ENCODE measurements at regions not wholly inside any gene's neighbourhood (a gene's known extent, or its start where the extent isn't known, plus 50 kb on each side); places are given as distances from the start of the nearest gene placed in this dataset.

- no peak overlapping the region for H3K9ac ChIP-seq (ENCODE audit: low read length)
- H3K79me2 ChIP-seq (ENCODE audit: low read length): no peaks in the 10 kb centered on the region
- no peak for DNase-seq
- H4K20me1 ChIP-seq (ENCODE audit: low read length): no peaks in the 10 kb centered on the region
- no peaks in the 10 kb centered on the region for H3K36me3 ChIP-seq (ENCODE audit: low read depth, low read length)
- ATAC-seq: no peak
- no peak overlapping the region for H2AFZ ChIP-seq (ENCODE audit: low read length)
- no peak overlapping the region for H3K4me3 ChIP-seq (ENCODE audit: low read length)
- H3F3A ChIP-seq (ENCODE audit: low read length, unreplicated experiment): no peaks in the 10 kb centered on the region
- H3K27me3 ChIP-seq (ENCODE audit: low read length): no peaks in the 10 kb centered on the region
- H3K4me1 ChIP-seq (ENCODE audit: insufficient read depth, low read length): no peaks in the 10 kb centered on the region
- intact Hi-C loops (cut with micrococcal nuclease): no loop called here
- ChIA-PET CTCF (no interaction called here), POLR2A (ENCODE audit: unreplicated experiment) (no interaction called here)
- no peaks in the 10 kb centered on the region for H3K9me3 ChIP-seq (ENCODE audit: low read length)
- BruUV-seq (replicated peaks): no TSS peak
- no peaks in the 10 kb centered on the region for H3K9me2 ChIP-seq (replicated peaks; ENCODE audit: low read length)
- TF ChIP-seq CTCF (conservative IDR thresholded peaks at IDR 0.05; ENCODE audit: low read depth, low read length) (no peak), EZH2phosphoT487 (IDR thresholded peaks at IDR 0.05; ENCODE audit: borderline replicate concordance, low read length) (no peak), EZH2 (IDR thresholded peaks at IDR 0.05; ENCODE audit: low read length, unreplicated experiment) (no peak)
- no peak overlapping the region for H3K27ac ChIP-seq (ENCODE audit: low read length)
- H3K4me2 ChIP-seq (ENCODE audit: low read length): no peak overlapping the region
Observed at GRCh38 chr13:73987618-73988017, 146.6 kb downstream of the KLF12 start.

GRCh38 chr13:73985783-73986182 lies 148.4 kb downstream of the KLF12 start:
- H2AFZ ChIP-seq (ENCODE audit: low read length): no peak overlapping the region
- TF ChIP-seq EZH2phosphoT487 (IDR thresholded peaks at IDR 0.05; ENCODE audit: borderline replicate concordance, low read length) (no peak), CTCF (conservative IDR thresholded peaks at IDR 0.05; ENCODE audit: low read depth, low read length) (no peak), EZH2 (IDR thresholded peaks at IDR 0.05; ENCODE audit: low read length, unreplicated experiment) (no peak)
- intact Hi-C loops (cut with micrococcal nuclease): no loop called here
- H3K4me2 ChIP-seq (ENCODE audit: low read length): no peak overlapping the region
- H3K4me3 ChIP-seq (ENCODE audit: low read length): no peak overlapping the region
- no peaks in the 10 kb centered on the region for H3K79me2 ChIP-seq (ENCODE audit: low read length)
- CTCF ChIA-PET: no interaction called here
- no peak overlapping the region for H3K27ac ChIP-seq (ENCODE audit: low read length)
- POLR2A ChIA-PET (ENCODE audit: unreplicated experiment): no interaction called here
- ATAC-seq (no peak), DNase-seq (no peak)
- H3K27me3 ChIP-seq (ENCODE audit: low read length): no peaks in the 10 kb centered on the region
- no peaks in the 10 kb centered on the region for H3F3A ChIP-seq (ENCODE audit: low read length, unreplicated experiment)
- no peaks in the 10 kb centered on the region for H3K36me3 ChIP-seq (ENCODE audit: low read depth, low read length)
- no TSS peak for BruUV-seq (replicated peaks)
- no peak overlapping the region for H3K9ac ChIP-seq (ENCODE audit: low read length)
- no peaks in the 10 kb centered on the region for H4K20me1 ChIP-seq (ENCODE audit: low read length)
- H3K9me3 ChIP-seq (ENCODE audit: low read length): no peaks in the 10 kb centered on the region
- no peaks in the 10 kb centered on the region for H3K4me1 ChIP-seq (ENCODE audit: insufficient read depth, low read length)
- no peaks in the 10 kb centered on the region for H3K9me2 ChIP-seq (replicated peaks; ENCODE audit: low read length)

- Histone ChIP-seq H3K4me2 (ENCODE audit: low read length) (no peak overlapping the region), H3K4me1 (ENCODE audit: insufficient read depth, low read length) (no peaks in the 10 kb centered on the region), H4K20me1 (ENCODE audit: low read length) (no peaks in the 10 kb centered on the region), H3K27ac (ENCODE audit: low read length) (no peak overlapping the region), H3K9ac (ENCODE audit: low read length) (no peak overlapping the region), H3K79me2 (ENCODE audit: low read length) (no peaks in the 10 kb centered on the region), H3K36me3 (ENCODE audit: low read depth, low read length) (no peaks in the 10 kb centered on the region), H2AFZ (ENCODE audit: low read length) (no peak overlapping the region), H3K27me3 (ENCODE audit: low read length) (no peaks in the 10 kb centered on the region), H3K4me3 (ENCODE audit: low read length) (no peak overlapping the region), H3K9me2 (replicated peaks; ENCODE audit: low read length) (no peaks in the 10 kb centered on the region), H3K9me3 (ENCODE audit: low read length) (no peaks in the 10 kb centered on the region), H3F3A (ENCODE audit: low read length, unreplicated experiment) (no peaks in the 10 kb centered on the region)
- BruUV-seq (replicated peaks): no TSS peak
- ChIA-PET POLR2A (ENCODE audit: unreplicated experiment) (no interaction called here), CTCF (no interaction called here)
- ATAC-seq (no peak), DNase-seq (no peak)
- intact Hi-C loops (cut with micrococcal nuclease): no loop called here
- no peak for TF ChIP-seq CTCF (conservative IDR thresholded peaks at IDR 0.05; ENCODE audit: low read depth, low read length)
- no peak for TF ChIP-seq EZH2 (IDR thresholded peaks at IDR 0.05; ENCODE audit: low read length, unreplicated experiment)
- no peak for TF ChIP-seq EZH2phosphoT487 (IDR thresholded peaks at IDR 0.05; ENCODE audit: borderline replicate concordance, low read length)
Observed at GRCh38 chr13:73984949-73985691, 149.1 kb downstream of the KLF12 start.

All from PC-3 (cell line).